ENCODE measurements at regions not wholly inside any gene's neighbourhood (a gene's known extent, or its start where the extent isn't known, plus 50 kb on each side); places are given as distances from the start of the nearest gene placed in this dataset.

- TF ChIP-seq GLIS3 (CRISPR knock-in tag; IDR thresholded peaks at IDR 0.05): no peak
- TF ChIP-seq ZNF565 (CRISPR knock-in tag; conservative IDR thresholded peaks at IDR 0.05; ENCODE audit: low read depth): no peak
- no peak for TF ChIP-seq ESRRG (CRISPR knock-in tag; IDR thresholded peaks at IDR 0.05)
- no peak for TF ChIP-seq CSRNP3 (CRISPR knock-in tag; IDR thresholded peaks at IDR 0.05)
- no peak for TF ChIP-seq RARB (CRISPR knock-in tag; IDR thresholded peaks at IDR 0.05)
- no peak for TF ChIP-seq CREB5 (CRISPR knock-in tag; IDR thresholded peaks at IDR 0.05; ENCODE audit: low read depth)
- TF ChIP-seq TCF4 (CRISPR knock-in tag; IDR thresholded peaks at IDR 0.05; ENCODE audit: borderline replicate concordance): no peak
- no peak for TF ChIP-seq PATZ1 (CRISPR knock-in tag; IDR thresholded peaks at IDR 0.05; ENCODE audit: borderline replicate concordance)
- TF ChIP-seq ZFP3 (CRISPR knock-in tag; IDR thresholded peaks at IDR 0.05): no peak
- TF ChIP-seq TSHZ2 (CRISPR knock-in tag; IDR thresholded peaks at IDR 0.05): no peak
Measured at GRCh38 chr4:138609943-138610350, 367.8 kb upstream of the SLC7A11 start.

Data from SK-N-SH treated with all-trans-retinoic acid at 6 μM for 48 hours (cell line).